Upper lobe of right lung (tissue), 1 donor: ENCODE measurements at regions not wholly inside any gene's neighbourhood (a gene's known extent, or its start where the extent isn't known, plus 50 kb on each side); places are given as distances from the start of the nearest gene placed in this dataset.
A peak's percentile ranks its signal among the peaks of the same experiment; 100 is the strongest.

Experiments used
- ATAC-seq: fragments of 200-7000 bp; cut with Tn5 transposase; one replicate; pipeline ENCODE4 v1.9.1; 2020; ENCODE audit warnings: mild to moderate bottlenecking, moderate library complexity
- DNase-seq: peaks from one replicate; pipeline ENCODE4 v3.0.0-alpha.2; 2020
- H3K27ac ChIP-seq: fragments of 200-600 bp; one replicate; pipeline ENCODE4 v1.8.0; 2022
- H3K27me3 ChIP-seq: fragments of 200-600 bp; one replicate; pipeline ENCODE4 v1.8.0; 2022; ENCODE audit warnings: mild to moderate bottlenecking
- H3K36me3 ChIP-seq: fragments of 200-600 bp; one replicate; pipeline ENCODE4 v1.8.0; 2022
- H3K4me1 ChIP-seq: fragments of 200-600 bp; one replicate; pipeline ENCODE4 v1.8.0; 2022
- H3K4me3 ChIP-seq: fragments of 200-600 bp; one replicate; pipeline ENCODE4 v1.8.0; 2022; ENCODE audit warnings: mild to moderate bottlenecking
- H3K9me3 ChIP-seq: fragments of 200-600 bp; one replicate; pipeline ENCODE4 v1.8.0; 2022
- CTCF ChIP-seq: fragments of 200-600 bp; IDR thresholded peaks from one replicate; pipeline ENCODE4 v1.8.0; 2022; ENCODE audit warnings: antibody characterized with exemption
- intact Hi-C: fragments of 100-400 bp; cut with DNase I; formaldehyde crosslinking; loops from one replicate; pipeline ENCODE4 v1.11.0; 2022
- donor health status: DM: no; HTN: yes; CAD: no; lungs with severe emphysema.

DNA sequence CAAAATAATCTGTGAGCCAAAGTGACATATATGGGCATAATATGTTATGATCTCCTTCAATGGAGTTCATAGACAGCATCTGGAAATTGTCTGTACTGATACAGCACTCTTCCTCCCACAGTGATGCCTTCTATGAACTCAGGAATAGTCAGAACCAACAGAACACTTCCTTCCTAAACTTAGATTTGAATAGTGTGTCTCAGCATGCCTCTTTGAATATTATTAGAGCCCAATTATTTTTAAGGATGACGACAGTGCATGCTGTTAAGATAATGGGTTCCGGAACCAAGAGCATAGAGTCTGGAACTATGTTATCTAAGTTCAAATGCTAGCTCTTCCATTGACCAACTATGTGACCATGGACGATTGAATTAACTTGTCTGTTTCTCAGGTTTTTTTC, 386.6 kb upstream of the PRICKLE1 start:
- H3K27me3 ChIP-seq = no peaks in the 10 kb centered on the region

DNA sequence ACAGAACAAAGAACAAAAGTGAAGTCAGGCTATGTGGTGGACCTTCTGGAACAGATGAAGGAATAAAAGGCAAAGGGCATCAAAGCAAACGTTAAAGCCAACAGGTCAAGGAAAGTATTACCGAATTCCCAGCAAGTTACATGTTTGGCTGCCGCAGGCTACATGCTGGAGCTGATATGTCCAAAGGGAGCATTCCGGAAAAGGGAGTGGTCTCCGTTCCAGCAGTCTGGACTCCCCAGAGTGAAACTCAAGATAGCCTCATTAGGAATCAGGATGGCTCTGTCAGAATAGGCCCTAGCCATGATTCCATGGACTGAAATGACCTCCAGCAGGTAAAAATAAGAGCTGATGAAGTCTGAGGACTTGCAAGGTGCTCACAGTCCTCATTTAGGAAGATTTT, 379.8 kb upstream of the PRICKLE1 start:
- H3K27ac ChIP-seq = no peak overlapping the region
- ATAC-seq (peak; percentile 55), DNase-seq (no peak)
- no peaks in the 10 kb centered on the region for H3K36me3 ChIP-seq
- no peak for TF ChIP-seq CTCF
- no peak overlapping the region for H3K4me3 ChIP-seq
- H3K4me1 ChIP-seq = no peaks in the 10 kb centered on the region
- no peaks in the 10 kb centered on the region for H3K27me3 ChIP-seq
- intact Hi-C loops = no loop called here
- H3K9me3 ChIP-seq = no peaks in the 10 kb centered on the region

More for the DNA sequence above, 386.6 kb upstream of the PRICKLE1 start:
- no peaks in the 10 kb centered on the region for H3K36me3 ChIP-seq
- no peaks in the 10 kb centered on the region for H3K4me1 ChIP-seq
- no peak for TF ChIP-seq CTCF
- no peak overlapping the region for H3K4me3 ChIP-seq
- intact Hi-C loops = no loop called here
- DNase-seq = no peak
- H3K27ac ChIP-seq = no peak overlapping the region
- no peak for ATAC-seq
- no peaks in the 10 kb centered on the region for H3K9me3 ChIP-seq

GRCh38 chr12:42968426-42968825, 378.9 kb upstream of the PRICKLE1 start:
- H3K27me3 ChIP-seq = no peaks in the 10 kb centered on the region
- H3K36me3 ChIP-seq = no peaks in the 10 kb centered on the region
- no peaks in the 10 kb centered on the region for H3K9me3 ChIP-seq
- ATAC-seq (no peak), DNase-seq (no peak)
- intact Hi-C loops = no loop called here
- H3K27ac ChIP-seq = no peak overlapping the region
- no peak for TF ChIP-seq CTCF
- H3K4me1 ChIP-seq = peaks cover 9% of the 10 kb centered on the region
- no peak overlapping the region for H3K4me3 ChIP-seq

DNA sequence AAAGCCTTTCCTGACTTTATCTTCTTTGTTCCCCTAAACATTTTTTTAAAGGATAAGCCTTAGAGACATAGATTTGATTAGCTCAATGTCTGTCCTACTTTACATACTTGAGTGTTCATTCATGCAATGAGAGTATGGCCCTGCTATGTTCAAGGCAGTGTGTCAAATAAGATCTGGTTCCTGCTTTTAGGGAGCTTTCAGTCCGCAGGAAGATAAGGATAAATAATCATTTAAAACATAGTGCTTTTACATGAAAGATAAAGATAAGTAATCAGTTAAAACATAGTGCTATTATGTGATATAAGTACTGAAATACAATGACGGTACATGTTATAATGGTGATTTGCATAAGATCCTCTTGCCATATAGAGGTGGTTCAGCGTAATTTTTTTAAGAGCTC, 378.3 kb upstream of the PRICKLE1 start:
- no peaks in the 10 kb centered on the region for H3K27me3 ChIP-seq
- no peak overlapping the region for H3K4me3 ChIP-seq
- H3K4me1 ChIP-seq = peaks cover 15% of the 10 kb centered on the region
- no peak for TF ChIP-seq CTCF
- intact Hi-C loops = no loop called here
- no peaks in the 10 kb centered on the region for H3K9me3 ChIP-seq
- H3K27ac ChIP-seq = no peak overlapping the region
- ATAC-seq = no peak
- no peaks in the 10 kb centered on the region for H3K36me3 ChIP-seq
- DNase-seq = no peak

DNA sequence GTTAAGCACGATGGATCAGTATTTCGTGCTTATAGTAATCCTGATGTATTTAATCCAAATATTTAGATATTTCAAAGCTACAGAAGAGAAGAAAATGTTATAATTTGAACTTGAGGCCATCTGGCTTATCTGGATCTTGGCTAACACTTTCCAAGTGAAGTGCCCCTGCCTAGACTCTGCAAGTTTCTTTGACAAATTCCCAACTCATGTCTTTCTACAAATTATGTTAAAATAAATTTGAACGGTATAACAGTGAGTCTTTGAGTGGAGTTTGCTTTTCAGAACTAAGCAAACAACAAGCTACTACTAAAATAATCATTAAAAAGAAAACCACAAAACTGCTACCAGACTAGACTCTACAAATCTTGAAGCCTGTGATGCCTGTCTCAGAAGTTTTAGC, 374.4 kb upstream of the PRICKLE1 start:
- Histone ChIP-seq H3K27me3 (no peaks in the 10 kb centered on the region), H3K4me1 (peaks cover 16% of the 10 kb centered on the region), H3K4me3 (no peak overlapping the region), H3K36me3 (no peaks in the 10 kb centered on the region), H3K9me3 (no peaks in the 10 kb centered on the region), H3K27ac (no peak overlapping the region)
- no peak for ATAC-seq
- DNase-seq = no peak
- no peak for TF ChIP-seq CTCF
- intact Hi-C loops = loop anchor here (5.0 kb wide), 1 partner anchor 73 kb away; no protein-coding TSS in a partner anchor

GRCh38 chr12:42962384-42962783, 372.8 kb upstream of the PRICKLE1 start:
- ATAC-seq (no peak), DNase-seq (no peak)
- Histone ChIP-seq H3K27ac (no peak overlapping the region), H3K9me3 (no peaks in the 10 kb centered on the region), H3K27me3 (no peaks in the 10 kb centered on the region), H3K36me3 (no peaks in the 10 kb centered on the region), H3K4me1 (peaks cover 16% of the 10 kb centered on the region), H3K4me3 (no peak overlapping the region)
- intact Hi-C loops = loop anchor here (5.0 kb wide), 1 partner anchor 75 kb away; no protein-coding TSS in a partner anchor
- no peak for TF ChIP-seq CTCF
